ENCODE measurements at regions not wholly inside any gene's neighbourhood (a gene's known extent, or its start where the extent isn't known, plus 50 kb on each side); places are given as distances from the start of the nearest gene placed in this dataset.

- no peak overlapping the region for H3K27ac ChIP-seq (ENCODE audit: extremely low read depth, low read depth, low read length)
- no peaks in the 10 kb centered on the region for H3K9me3 ChIP-seq (ENCODE audit: control insufficient read depth, insufficient read depth, low read depth, low read length)
- H3K36me3 ChIP-seq (ENCODE audit: control insufficient read depth in 2 of 2, insufficient read depth in 1 of 2, low read length in 2 of 2), result no peaks in the 10 kb centered on the region
- ChIA-PET CTCF (no interaction called here), POLR2A (no interaction called here)
- H3K4me1 ChIP-seq (ENCODE audit: control insufficient read depth, insufficient read depth, low read length), result no peaks in the 10 kb centered on the region
- TF ChIP-seq ZNF843 (tag by site-specific recombination; IDR thresholded peaks at IDR 0.05), result no peak
- no peak for TF ChIP-seq ZNF449 (tag by site-specific recombination; IDR thresholded peaks at IDR 0.05)
- TF ChIP-seq ZBTB26 (tag by site-specific recombination; optimal IDR thresholded peaks at IDR 0.05), result no peak
- no peak for TF ChIP-seq ZNF560 (tag by site-specific recombination; IDR thresholded peaks at IDR 0.05; ENCODE audit: borderline replicate concordance)
- TF ChIP-seq ZNF501 (tag by site-specific recombination; IDR thresholded peaks at IDR 0.05), result no peak
- TF ChIP-seq IKZF3 (tag by site-specific recombination; IDR thresholded peaks at IDR 0.05), result no peak
- TF ChIP-seq ZNF529 (tag by site-specific recombination; IDR thresholded peaks at IDR 0.05; ENCODE audit: insufficient replicate concordance), result no peak
- TF ChIP-seq ZNF521 (tag by site-specific recombination; IDR thresholded peaks at IDR 0.05), result no peak
- no peak for TF ChIP-seq PRDM2 (tag by site-specific recombination; IDR thresholded peaks at IDR 0.05; ENCODE audit: borderline replicate concordance)
- TF ChIP-seq ZNF394 (tag by site-specific recombination; IDR thresholded peaks at IDR 0.05; ENCODE audit: borderline replicate concordance), result no peak
- TF ChIP-seq ZNF138 (tag by site-specific recombination; IDR thresholded peaks at IDR 0.05; ENCODE audit: borderline replicate concordance), result no peak
- H3K4me3 ChIP-seq (ENCODE audit: low read depth, low read length), result no peak overlapping the region
Measured at GRCh38 chr3:20482350-20482749, 296.3 kb upstream of the SGO1 start.

- H3K9me3 ChIP-seq (ENCODE audit: control insufficient read depth, insufficient read depth, low read depth, low read length), result no peaks in the 10 kb centered on the region
- no peaks in the 10 kb centered on the region for H3K4me1 ChIP-seq (ENCODE audit: control insufficient read depth, insufficient read depth, low read length)
- H3K27ac ChIP-seq (ENCODE audit: extremely low read depth, low read depth, low read length), result no peak overlapping the region
- ChIA-PET CTCF (no interaction called here), POLR2A (no interaction called here)
- no peaks in the 10 kb centered on the region for H3K36me3 ChIP-seq (ENCODE audit: control insufficient read depth in 2 of 2, insufficient read depth in 1 of 2, low read length in 2 of 2)
- no peak overlapping the region for H3K4me3 ChIP-seq (ENCODE audit: low read depth, low read length)
- TF ChIP-seq ZNF571 (tag by site-specific recombination; IDR thresholded peaks at IDR 0.05), result no peak
- no peak for TF ChIP-seq ZNF768 (tag by site-specific recombination; IDR thresholded peaks at IDR 0.05)
- TF ChIP-seq HOXC10 (CRISPR knock-in tag; IDR thresholded peaks at IDR 0.05), result no peak
- TF ChIP-seq ZNF701 (tag by site-specific recombination; IDR thresholded peaks at IDR 0.05), result no peak
- TF ChIP-seq REST (tag by site-specific recombination; IDR thresholded peaks at IDR 0.05), result no peak
- TF ChIP-seq KLF10 (tag by site-specific recombination; IDR thresholded peaks at IDR 0.05), result no peak
- TF ChIP-seq ZNF623 (tag by site-specific recombination; IDR thresholded peaks at IDR 0.05), result no peak
- TF ChIP-seq ZNF214 (tag by site-specific recombination; IDR thresholded peaks at IDR 0.05; ENCODE audit: borderline replicate concordance), result no peak
- TF ChIP-seq ZBTB21 (tag by site-specific recombination; IDR thresholded peaks at IDR 0.05), result no peak
- TF ChIP-seq ZSCAN16 (tag by site-specific recombination; IDR thresholded peaks at IDR 0.05), result no peak
- no peak for TF ChIP-seq ZNF324 (tag by site-specific recombination; IDR thresholded peaks at IDR 0.05)
- TF ChIP-seq ZNF350 (tag by site-specific recombination; IDR thresholded peaks at IDR 0.05), result no peak
- no peak for TF ChIP-seq ZNF366 (tag by site-specific recombination; conservative IDR thresholded peaks at IDR 0.05)
Measured at GRCh38 chr3:20480786-20481365, 294.9 kb upstream of the SGO1 start.
